ENCODE measurements at regions not wholly inside any gene's neighbourhood (a gene's known extent, or its start where the extent isn't known, plus 50 kb on each side); places are given as distances from the start of the nearest gene placed in this dataset.
"Not testable (repeated sequence)": the region's sequence is repeated elsewhere in the genome, so short reads cannot be mapped to it uniquely, and the experiment has no call there.

- Histone ChIP-seq H3K9me3 (ENCODE audit: insufficient read depth, low read depth, low read length) (no peaks in the 10 kb centered on the region), H3K4me3 (ENCODE audit: low read length) (no peak overlapping the region), H3K36me3 (ENCODE audit: insufficient read depth, low read depth, low read length) (no peaks in the 10 kb centered on the region), H3K27ac (ENCODE audit: low read length) (no peak overlapping the region), H3K27me3 (ENCODE audit: insufficient read depth, low read length) (peaks cover under 1% of the 10 kb centered on the region), H3K4me1 (ENCODE audit: insufficient read depth, low read length) (no peaks in the 10 kb centered on the region), H3K9ac (ENCODE audit: low read depth, low read length) (no peak overlapping the region)
Observed at GRCh38 chr14:22105006-22105623, 431.5 kb upstream of the OR4E1 start.

GRCh38 chr14:22100764-22101120 lies 427.1 kb upstream of the OR4E1 start:
- not testable (repeated sequence) for H3K27ac ChIP-seq (ENCODE audit: low read length); H3K36me3 ChIP-seq (ENCODE audit: insufficient read depth, low read depth, low read length); H3K4me1 ChIP-seq (ENCODE audit: insufficient read depth, low read length); H3K9ac ChIP-seq (ENCODE audit: low read depth, low read length); H3K4me3 ChIP-seq (ENCODE audit: low read length); H3K9me3 ChIP-seq (ENCODE audit: insufficient read depth, low read depth, low read length)
- peaks cover 10% of the 10 kb centered on the region for H3K27me3 ChIP-seq (ENCODE audit: insufficient read depth, low read length)

- Histone ChIP-seq H3K27ac (ENCODE audit: low read length) (no peak overlapping the region), H3K36me3 (ENCODE audit: insufficient read depth, low read depth, low read length) (no peaks in the 10 kb centered on the region), H3K27me3 (ENCODE audit: insufficient read depth, low read length) (peaks cover 10% of the 10 kb centered on the region), H3K9me3 (ENCODE audit: insufficient read depth, low read depth, low read length) (no peaks in the 10 kb centered on the region), H3K9ac (ENCODE audit: low read depth, low read length) (no peak overlapping the region), H3K4me1 (ENCODE audit: insufficient read depth, low read length) (no peaks in the 10 kb centered on the region), H3K4me3 (ENCODE audit: low read length) (no peak overlapping the region)
Observed at GRCh38 chr14:22099942-22100763, 426.5 kb upstream of the OR4E1 start.

GRCh38 chr14:22098435-22098834 lies 424.8 kb upstream of the OR4E1 start:
- H3K4me3 ChIP-seq (ENCODE audit: low read length) = no peak overlapping the region
- H3K27ac ChIP-seq (ENCODE audit: low read length) = no peak overlapping the region
- no peak overlapping the region for H3K9ac ChIP-seq (ENCODE audit: low read depth, low read length)
- no peaks in the 10 kb centered on the region for H3K36me3 ChIP-seq (ENCODE audit: insufficient read depth, low read depth, low read length)
- no peaks in the 10 kb centered on the region for H3K9me3 ChIP-seq (ENCODE audit: insufficient read depth, low read depth, low read length)
- H3K27me3 ChIP-seq (ENCODE audit: insufficient read depth, low read length) = peaks cover 10% of the 10 kb centered on the region
- H3K4me1 ChIP-seq (ENCODE audit: insufficient read depth, low read length) = no peaks in the 10 kb centered on the region

DNA sequence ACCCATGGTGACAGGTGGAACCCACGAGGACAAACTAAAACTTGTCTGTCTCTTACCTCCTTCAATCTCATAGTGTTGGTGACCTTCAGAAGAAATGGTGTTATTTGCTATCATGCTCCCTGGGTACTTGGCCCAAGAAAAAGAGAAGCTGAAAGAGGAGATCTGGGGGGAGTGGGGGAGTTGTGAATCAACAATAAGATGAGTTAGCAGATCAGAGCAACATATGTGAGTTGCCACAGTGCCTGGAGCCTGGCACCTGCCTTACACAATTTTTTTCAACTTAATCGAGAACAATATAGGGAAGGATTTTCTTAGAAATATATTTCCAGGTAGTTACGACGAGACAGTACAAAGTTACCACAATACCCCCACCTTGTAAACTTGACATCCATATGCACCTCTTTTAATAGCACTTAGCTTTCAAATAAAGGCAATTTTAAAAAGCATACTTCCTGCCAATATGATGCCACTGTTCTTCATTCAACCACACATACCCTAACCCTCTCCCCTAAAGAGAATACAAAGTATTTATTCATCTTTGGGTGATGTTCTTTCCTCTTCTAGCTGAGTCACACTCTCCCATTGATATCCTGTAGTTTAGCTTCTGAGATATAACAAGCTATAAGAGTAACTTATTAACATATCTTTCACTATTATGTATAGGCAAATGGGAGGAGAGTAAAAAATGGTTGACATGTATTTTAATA lies 424.1 kb upstream of the OR4E1 start:
- Histone ChIP-seq H3K9ac (ENCODE audit: low read depth, low read length) (no peak overlapping the region), H3K9me3 (ENCODE audit: insufficient read depth, low read depth, low read length) (no peaks in the 10 kb centered on the region), H3K27me3 (ENCODE audit: insufficient read depth, low read length) (peaks cover 10% of the 10 kb centered on the region), H3K4me3 (ENCODE audit: low read length) (no peak overlapping the region), H3K27ac (ENCODE audit: low read length) (no peak overlapping the region), H3K36me3 (ENCODE audit: insufficient read depth, low read depth, low read length) (no peaks in the 10 kb centered on the region), H3K4me1 (ENCODE audit: insufficient read depth, low read length) (no peaks in the 10 kb centered on the region)

DNA sequence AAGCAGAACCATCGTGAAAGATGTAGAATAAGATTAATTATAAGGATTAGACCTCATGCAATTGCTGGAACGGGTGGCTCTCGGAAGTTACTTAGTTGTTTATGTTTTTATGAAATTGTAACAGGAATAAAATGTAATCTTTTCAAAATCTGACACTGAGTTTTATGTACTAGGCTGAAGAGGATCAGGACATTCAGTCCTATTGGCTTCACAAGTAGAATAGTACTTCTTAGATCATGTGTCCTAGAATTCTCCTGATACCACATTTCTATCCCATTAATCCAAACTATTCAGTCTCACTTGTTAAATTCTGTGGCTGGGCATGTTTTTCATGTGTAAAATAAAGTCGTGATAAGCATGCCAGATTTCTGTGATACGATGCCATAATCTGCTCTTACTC lies 423.5 kb upstream of the OR4E1 start:
- H3K27me3 ChIP-seq (ENCODE audit: insufficient read depth, low read length) = peaks cover 10% of the 10 kb centered on the region
- no peaks in the 10 kb centered on the region for H3K36me3 ChIP-seq (ENCODE audit: insufficient read depth, low read depth, low read length)
- no peak overlapping the region for H3K4me3 ChIP-seq (ENCODE audit: low read length)
- H3K27ac ChIP-seq (ENCODE audit: low read length) = no peak overlapping the region
- H3K4me1 ChIP-seq (ENCODE audit: insufficient read depth, low read length) = no peaks in the 10 kb centered on the region
- no peaks in the 10 kb centered on the region for H3K9me3 ChIP-seq (ENCODE audit: insufficient read depth, low read depth, low read length)
- H3K9ac ChIP-seq (ENCODE audit: low read depth, low read length) = no peak overlapping the region

- H3K27ac ChIP-seq (ENCODE audit: low read length) = no peak overlapping the region
- H3K4me1 ChIP-seq (ENCODE audit: insufficient read depth, low read length) = no peaks in the 10 kb centered on the region
- peaks cover 10% of the 10 kb centered on the region for H3K27me3 ChIP-seq (ENCODE audit: insufficient read depth, low read length)
- H3K4me3 ChIP-seq (ENCODE audit: low read length) = no peak overlapping the region
- H3K9me3 ChIP-seq (ENCODE audit: insufficient read depth, low read depth, low read length) = no peaks in the 10 kb centered on the region
- H3K9ac ChIP-seq (ENCODE audit: low read depth, low read length) = no peak overlapping the region
- H3K36me3 ChIP-seq (ENCODE audit: insufficient read depth, low read depth, low read length) = no peaks in the 10 kb centered on the region
Observed at GRCh38 chr14:22096514-22096895, 422.9 kb upstream of the OR4E1 start.

GRCh38 chr14:22095860-22096513 lies 422.4 kb upstream of the OR4E1 start:
- Histone ChIP-seq H3K4me1 (ENCODE audit: insufficient read depth, low read length) (no peaks in the 10 kb centered on the region), H3K36me3 (ENCODE audit: insufficient read depth, low read depth, low read length) (no peaks in the 10 kb centered on the region), H3K9ac (ENCODE audit: low read depth, low read length) (no peak overlapping the region), H3K27ac (ENCODE audit: low read length) (no peak overlapping the region), H3K9me3 (ENCODE audit: insufficient read depth, low read depth, low read length) (no peaks in the 10 kb centered on the region), H3K27me3 (ENCODE audit: insufficient read depth, low read length) (peaks cover 10% of the 10 kb centered on the region), H3K4me3 (ENCODE audit: low read length) (no peak overlapping the region)

DNA sequence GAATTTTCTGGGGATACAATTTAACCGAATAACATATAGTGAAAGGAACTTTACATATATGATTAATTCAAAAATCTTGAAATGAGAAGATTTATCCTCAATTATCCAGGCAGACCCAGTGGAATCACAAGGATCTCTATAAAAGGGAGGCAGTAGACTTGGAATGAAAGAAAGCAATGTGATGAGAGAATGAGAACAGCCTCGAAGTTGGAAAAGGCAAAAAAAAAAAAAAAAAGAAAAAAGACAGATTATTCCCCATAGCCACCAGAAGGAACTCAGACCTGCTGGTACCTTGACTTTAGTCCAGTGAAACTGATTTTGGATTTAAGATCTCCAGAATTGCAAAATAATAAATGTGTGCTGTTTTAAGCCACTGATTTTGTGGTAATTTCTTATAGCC lies 416.3 kb upstream of the OR4E1 start:
- Histone ChIP-seq H3K27me3 (ENCODE audit: insufficient read depth, low read length) (no peaks in the 10 kb centered on the region), H3K9me3 (ENCODE audit: insufficient read depth, low read depth, low read length) (no peaks in the 10 kb centered on the region), H3K4me3 (ENCODE audit: low read length) (no peak overlapping the region), H3K27ac (ENCODE audit: low read length) (no peak overlapping the region), H3K36me3 (ENCODE audit: insufficient read depth, low read depth, low read length) (no peaks in the 10 kb centered on the region), H3K4me1 (ENCODE audit: insufficient read depth, low read length) (no peaks in the 10 kb centered on the region), H3K9ac (ENCODE audit: low read depth, low read length) (no peak overlapping the region)

GRCh38 chr14:22088614-22089342 lies 415.2 kb upstream of the OR4E1 start:
- Histone ChIP-seq H3K36me3 (ENCODE audit: insufficient read depth, low read depth, low read length) (no peaks in the 10 kb centered on the region), H3K4me3 (ENCODE audit: low read length) (no peak overlapping the region), H3K9me3 (ENCODE audit: insufficient read depth, low read depth, low read length) (no peaks in the 10 kb centered on the region)

GRCh38 chr14:22086131-22086530 lies 412.5 kb upstream of the OR4E1 start:
- no peaks in the 10 kb centered on the region for H3K27me3 ChIP-seq (ENCODE audit: insufficient read depth, low read length)
- H3K4me1 ChIP-seq (ENCODE audit: insufficient read depth, low read length) = no peaks in the 10 kb centered on the region
- H3K36me3 ChIP-seq (ENCODE audit: insufficient read depth, low read depth, low read length) = no peaks in the 10 kb centered on the region
- no peak overlapping the region for H3K27ac ChIP-seq (ENCODE audit: low read length)
- no peak overlapping the region for H3K9ac ChIP-seq (ENCODE audit: low read depth, low read length)
- H3K9me3 ChIP-seq (ENCODE audit: insufficient read depth, low read depth, low read length) = no peaks in the 10 kb centered on the region
- no peak overlapping the region for H3K4me3 ChIP-seq (ENCODE audit: low read length)

More at GRCh38 chr14:22088614-22089342, 415.2 kb upstream of the OR4E1 start:
- Histone ChIP-seq H3K27ac (ENCODE audit: low read length) (no peak overlapping the region), H3K9ac (ENCODE audit: low read depth, low read length) (no peak overlapping the region), H3K4me1 (ENCODE audit: insufficient read depth, low read length) (no peaks in the 10 kb centered on the region), H3K27me3 (ENCODE audit: insufficient read depth, low read length) (no peaks in the 10 kb centered on the region)

Data from iPS-20b (cell line).